Peyer's patch (tissue), 4 donors: ENCODE measurements at regions not wholly inside any gene's neighbourhood (a gene's known extent, or its start where the extent isn't known, plus 50 kb on each side); places are given as distances from the start of the nearest gene placed in this dataset.

Experiments
- CTCF ChIP-seq, 6 experiments: fragments of 450-650 bp in 4 of 6; fragments of 200-600 bp in 2 of 6; sonication (generic) in 1 of 6; IDR thresholded peaks; one replicate each; pipeline ENCODE4 v1.5.1; 2017 to 2019; ENCODE audit warnings: antibody characterized with exemption in 6 of 6, mild to moderate bottlenecking in 3 of 6, moderate library complexity in 1 of 6
- POLR2A ChIP-seq, 2 donors: fragments of 450-650 bp; IDR thresholded peaks; one replicate each; pipeline ENCODE4 v1.5.1; 2017; ENCODE audit warnings: antibody characterized with exemption in 2 of 2, mild to moderate bottlenecking in 2 of 2, moderate library complexity in 2 of 2

GRCh38 chr4:182091128-182091527, 152.1 kb upstream of the TENM3 start:
- TF ChIP-seq POLR2A (IDR thresholded peaks at IDR 0.05) (no peak), CTCF (IDR thresholded peaks at IDR 0.05) (no peak)
